Ovary (tissue), 3 donors: ENCODE measurements at regions not wholly inside any gene's neighbourhood (a gene's known extent, or its start where the extent isn't known, plus 50 kb on each side); places are given as distances from the start of the nearest gene placed in this dataset.

Experiments used
- POLR2A ChIP-seq: fragments of 450-650 bp; IDR thresholded peaks from one replicate; pipeline ENCODE4 v1.6.1; 2017; ENCODE audit warnings: antibody characterized with exemption, mild to moderate bottlenecking, moderate library complexity
- TF ChIP-seq, protein P1 (sequence below), 3 donors: fragments of 450-650 bp in 2 of 3; fragments of 200-600 bp in 1 of 3; IDR thresholded peaks; one replicate each; pipeline versions ENCODE4 v1.5.1 to v1.8.0; 2016 to 2022; ENCODE audit warnings: antibody characterized with exemption in 3 of 3, mild to moderate bottlenecking in 1 of 3
- donor health status: DM: no; HTN: no; CAD: no.

DNA sequence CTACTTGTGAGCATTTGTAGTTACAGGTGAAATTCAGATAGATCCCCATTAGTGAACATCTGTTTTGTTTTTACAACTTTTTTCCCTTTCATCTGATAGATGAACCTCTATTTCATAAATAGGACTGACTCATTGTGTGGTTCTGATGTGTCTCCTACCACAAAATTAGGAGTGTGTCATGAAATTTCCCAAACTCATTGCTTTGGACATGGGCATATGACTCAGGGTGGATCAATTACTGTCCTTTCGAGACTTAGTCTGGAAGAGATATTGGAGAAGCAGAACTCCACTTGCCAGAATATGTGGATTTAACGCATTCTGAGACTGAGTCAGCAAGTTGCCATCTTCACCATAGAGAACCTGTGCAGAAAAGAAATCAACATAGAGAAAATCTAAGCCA is 53.5 kb upstream of the PCDH10 start:
- no peak for TF ChIP-seq POLR2A
- TF ChIP-seq, protein P1, sequence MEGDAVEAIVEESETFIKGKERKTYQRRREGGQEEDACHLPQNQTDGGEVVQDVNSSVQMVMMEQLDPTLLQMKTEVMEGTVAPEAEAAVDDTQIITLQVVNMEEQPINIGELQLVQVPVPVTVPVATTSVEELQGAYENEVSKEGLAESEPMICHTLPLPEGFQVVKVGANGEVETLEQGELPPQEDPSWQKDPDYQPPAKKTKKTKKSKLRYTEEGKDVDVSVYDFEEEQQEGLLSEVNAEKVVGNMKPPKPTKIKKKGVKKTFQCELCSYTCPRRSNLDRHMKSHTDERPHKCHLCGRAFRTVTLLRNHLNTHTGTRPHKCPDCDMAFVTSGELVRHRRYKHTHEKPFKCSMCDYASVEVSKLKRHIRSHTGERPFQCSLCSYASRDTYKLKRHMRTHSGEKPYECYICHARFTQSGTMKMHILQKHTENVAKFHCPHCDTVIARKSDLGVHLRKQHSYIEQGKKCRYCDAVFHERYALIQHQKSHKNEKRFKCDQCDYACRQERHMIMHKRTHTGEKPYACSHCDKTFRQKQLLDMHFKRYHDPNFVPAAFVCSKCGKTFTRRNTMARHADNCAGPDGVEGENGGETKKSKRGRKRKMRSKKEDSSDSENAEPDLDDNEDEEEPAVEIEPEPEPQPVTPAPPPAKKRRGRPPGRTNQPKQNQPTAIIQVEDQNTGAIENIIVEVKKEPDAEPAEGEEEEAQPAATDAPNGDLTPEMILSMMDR (IDR thresholded peaks at IDR 0.05): no peak
